IMR-90 (cell line): ENCODE measurements at regions not wholly inside any gene's neighbourhood (a gene's known extent, or its start where the extent isn't known, plus 50 kb on each side); places are given as distances from the start of the nearest gene placed in this dataset.

Source experiments
- ATAC-seq: fragments of 200-7000 bp; cut with Tn5 transposase; 2 replicates; pipeline ENCODE4 v1.9.1; 2020; ENCODE audit warnings: low read depth, mild to moderate bottlenecking, moderate library complexity
- BruUV-seq: library from RNA; stranded (reverse); fragments of 400-500 nt; replicated peaks from 2 replicates; lab custom pipeline; 2021; lab: Mats Ljungman, UMichigan
- CTCF ChIA-PET: fragments of 300-600 bp; formaldehyde crosslinking; extraction: SDS; loops from one replicate; lab custom pipeline; 2021; ENCODE audit warnings: antibody characterized with exemption; lab: Yijun Ruan, JAX
- POLR2A ChIA-PET: fragments of 300-600 bp; sonication (Branson Sonifier 250); formaldehyde crosslinking; loops from one replicate; lab custom pipeline; 2022; ENCODE audit warnings: antibody characterized with exemption; ENCODE audit not compliant: unreplicated experiment; lab: Charles Lee
- DNase-seq: peaks from one replicate; pipeline ENCODE4 v3.0.0; 2013
- H2AFZ ChIP-seq: replicated peaks from 2 replicates; pipeline ENCODE3; 2013; ENCODE audit warnings: low read length, mild to moderate bottlenecking; ENCODE audit not compliant: poor library complexity
- H2AK5ac ChIP-seq: 2 replicates; pipeline ENCODE4 v1.6.1; 2013; ENCODE audit warnings: low read depth, low read length, inconsistent platforms
- H2AK9ac ChIP-seq: replicated peaks from 2 replicates; pipeline ENCODE3; 2013; ENCODE audit warnings: mild to moderate bottlenecking, low read depth, low read length, moderate library complexity; ENCODE audit not compliant: poor library complexity
- H2BK120ac ChIP-seq: 2 replicates; pipeline ENCODE4 v1.6.1; 2013; ENCODE audit warnings: low read depth, low read length, inconsistent platforms
- H2BK15ac ChIP-seq: 3 replicates; pipeline ENCODE4 v1.6.1; 2013; ENCODE audit warnings: low read depth, low read length, inconsistent platforms
- H2BK20ac ChIP-seq: 2 replicates; pipeline ENCODE4 v1.6.1; 2013; ENCODE audit warnings: low read depth, mild to moderate bottlenecking, inconsistent platforms, low read length, moderate library complexity
- H2BK5ac ChIP-seq: 2 replicates; pipeline ENCODE4 v1.6.1; 2013; ENCODE audit warnings: mild to moderate bottlenecking, low read depth, low read length, inconsistent platforms; ENCODE audit not compliant: poor library complexity, severe bottlenecking
- H3K14ac ChIP-seq: replicated peaks from 2 replicates; pipeline ENCODE4 v1.6.1; 2013; ENCODE audit warnings: low read depth, low read length, inconsistent platforms
- H3K18ac ChIP-seq: 2 replicates; pipeline ENCODE4 v1.6.1; 2013; ENCODE audit warnings: low read depth, low read length, control low read depth
- H3K23ac ChIP-seq: 2 replicates; pipeline ENCODE4 v1.6.1; 2013; ENCODE audit warnings: low read depth, low read length, inconsistent platforms
- H3K27ac ChIP-seq: 2 replicates; pipeline ENCODE4 v1.5.1; 2013; ENCODE audit warnings: mild to moderate bottlenecking, control low read depth, low read length; ENCODE audit not compliant: insufficient read depth
- H3K27me3 ChIP-seq: 2 replicates; pipeline ENCODE4 v1.6.1; 2013; ENCODE audit warnings: low read length; ENCODE audit not compliant: control insufficient read depth, insufficient read depth
- H3K36me3 ChIP-seq: 2 replicates; pipeline ENCODE4 v1.6.1; 2013; ENCODE audit warnings: low read length, mixed read lengths; ENCODE audit not compliant: control insufficient read depth, insufficient read depth
- H3K4ac ChIP-seq: 2 replicates; pipeline ENCODE4 v1.6.1; 2013; ENCODE audit warnings: low read depth, low read length, inconsistent platforms
- H3K4me1 ChIP-seq: 2 replicates; pipeline ENCODE4 v1.6.1; 2013; ENCODE audit warnings: low read length, mixed read lengths; ENCODE audit not compliant: control insufficient read depth, insufficient read depth
- H3K4me2 ChIP-seq: 2 replicates; pipeline ENCODE4 v1.6.1; 2013; ENCODE audit warnings: low read depth, mild to moderate bottlenecking, control low read depth, low read length, moderate library complexity
- H3K4me3 ChIP-seq: 2 replicates; pipeline ENCODE4 v1.5.1; 2013; ENCODE audit warnings: low read depth, mild to moderate bottlenecking, control low read depth, low read length, moderate library complexity; ENCODE audit not compliant: insufficient read depth
- H3K56ac ChIP-seq: 2 replicates; pipeline ENCODE4 v1.6.1; 2013; ENCODE audit warnings: low read length, inconsistent platforms; ENCODE audit not compliant: insufficient read depth; ENCODE audit errors: extremely low read depth
- H3K79me1 ChIP-seq, 2 experiments: 2 replicates each; pipeline ENCODE4 v1.6.1; 2013; ENCODE audit warnings: low read length in 2 of 2, inconsistent platforms in 1 of 2, low read depth in 1 of 2
- H3K9ac ChIP-seq: 2 replicates; pipeline ENCODE4 v1.6.1; 2013; ENCODE audit warnings: low read depth, low read length, control low read depth
- H3K9me1 ChIP-seq: 2 replicates; pipeline ENCODE4 v1.6.1; 2013; ENCODE audit warnings: low read length, inconsistent platforms; ENCODE audit not compliant: insufficient read depth
- H3K9me3 ChIP-seq: 2 replicates; pipeline ENCODE4 v1.6.1; 2013; ENCODE audit warnings: low read length; ENCODE audit not compliant: control insufficient read depth, insufficient read depth
- H4K20me1 ChIP-seq: 2 replicates; pipeline ENCODE4 v1.6.1; 2013; ENCODE audit warnings: low read length, inconsistent platforms; ENCODE audit not compliant: insufficient read depth
- H4K5ac ChIP-seq: 2 replicates; pipeline ENCODE4 v1.6.1; 2013; ENCODE audit warnings: mild to moderate bottlenecking, low read depth, low read length, control low read depth
- H4K8ac ChIP-seq, 2 experiments: 2 replicates each; pipeline ENCODE4 v1.6.1; 2013; ENCODE audit warnings: low read depth in 2 of 2, low read length in 2 of 2, control low read depth in 1 of 2, inconsistent platforms in 1 of 2
- H4K91ac ChIP-seq: 2 replicates; pipeline ENCODE4 v1.6.1; 2013; ENCODE audit warnings: low read depth, low read length, inconsistent platforms; ENCODE audit not compliant: insufficient read depth
- BHLHE40 ChIP-seq: fragments of 150-350 bp; IDR thresholded peaks from 2 replicates; pipeline ENCODE4 v1.6.1; 2016; ENCODE audit warnings: mild to moderate bottlenecking, low read depth, low read length
- CEBPB ChIP-seq: IDR thresholded peaks from 2 replicates; pipeline ENCODE4 v1.6.1; 2012; ENCODE audit warnings: low read depth, low read length, improper control_type of control experiment
- CHD1 ChIP-seq: IDR thresholded peaks from 2 replicates; pipeline ENCODE4 v1.6.1; 2012; ENCODE audit warnings: low read depth, low read length, improper control_type of control experiment
- FOS ChIP-seq: fragments of 150-350 bp; IDR thresholded peaks from 2 replicates; pipeline ENCODE4 v1.6.1; 2016; ENCODE audit warnings: low read depth, low read length
- MAFK ChIP-seq: IDR thresholded peaks from 2 replicates; pipeline ENCODE4 v1.6.1; 2012; ENCODE audit warnings: low read depth, low read length, improper control_type of control experiment
- MAZ ChIP-seq: IDR thresholded peaks from 2 replicates; pipeline ENCODE4 v1.6.1; 2012; ENCODE audit warnings: low read depth, mild to moderate bottlenecking, low read length, improper control_type of control experiment, moderate library complexity, borderline replicate concordance
- MXI1 ChIP-seq: IDR thresholded peaks from 2 replicates; pipeline ENCODE4 v1.6.1; 2012; ENCODE audit warnings: low read depth, mild to moderate bottlenecking, low read length, moderate library complexity, borderline replicate concordance
- NFE2L2 ChIP-seq: fragments of 150-350 bp; IDR thresholded peaks from 2 replicates; pipeline ENCODE4 v1.6.1; 2016; ENCODE audit warnings: low read depth, mild to moderate bottlenecking, low read length
- POLR2A ChIP-seq: IDR thresholded peaks from 2 replicates; pipeline ENCODE4 v1.6.1; 2012; ENCODE audit warnings: mild to moderate bottlenecking, low read depth, low read length
- RAD21 ChIP-seq: IDR thresholded peaks from 2 replicates; pipeline ENCODE4 v1.6.1; 2012; ENCODE audit warnings: low read length, improper control_type of control experiment
- RCOR1 ChIP-seq: IDR thresholded peaks from 2 replicates; pipeline ENCODE4 v1.6.1; 2012; ENCODE audit warnings: mild to moderate bottlenecking, low read length, improper control_type of control experiment; ENCODE audit not compliant: insufficient replicate concordance
- RFX5 ChIP-seq: IDR thresholded peaks from 2 replicates; pipeline ENCODE4 v1.8.0; 2012; ENCODE audit warnings: low read depth, mild to moderate bottlenecking, low read length, moderate library complexity
- SMC3 ChIP-seq: fragments of 150-350 bp; IDR thresholded peaks from 2 replicates; pipeline ENCODE4 v1.6.1; 2016; ENCODE audit warnings: low read depth, mild to moderate bottlenecking, antibody characterized with exemption, low read length, moderate library complexity
- WGBS, 2 experiments: methylation state at CpG; one replicate each; pipeline versions ENCODE4 v1.1.5 to v1.1.7; 2013; ENCODE audit warnings: missing lambda C conversion rate in 2 of 2; ENCODE audit not compliant: insufficient read length in 1 of 2; ENCODE audit errors: extremely low coverage in 2 of 2; 5-methylcytosine and 5-hydroxymethylcytosine counted together
- dilution Hi-C: fragments of 300-500 bp; cut with HindIII; formaldehyde crosslinking; loops from one replicate; pipeline ENCODE4 v1.14.3; 2018; ENCODE audit warnings: low sequenced_read_pairs; ENCODE audit not compliant: unreplicated experiment
- in situ Hi-C: fragments of 300-500 bp; cut with MboI; formaldehyde crosslinking; loops from 3 replicates; pipeline ENCODE4 v1.14.3; 2019; ENCODE audit warnings: low sequenced_read_pairs, inconsistent platforms, mixed read lengths
- intact Hi-C: fragments of 100-400 bp; cut with micrococcal nuclease; formaldehyde crosslinking; loops from 2 replicates; pipeline ENCODE4 v1.10.0; 2022
- TF ChIP-seq, protein P1 (sequence below): fragments of 150-350 bp; IDR thresholded peaks from 2 replicates; pipeline ENCODE4 v1.6.1; 2016; ENCODE audit warnings: low read depth, mild to moderate bottlenecking, low read length, moderate library complexity, borderline replicate concordance
- TF ChIP-seq, protein P2 (sequence below): fragments of 150-350 bp; IDR thresholded peaks from 2 replicates; pipeline ENCODE4 v1.6.1; 2017; ENCODE audit warnings: mild to moderate bottlenecking, antibody characterized with exemption, low read length, low read depth
- TF ChIP-seq, protein P3 (sequence below): conservative IDR thresholded peaks from 2 replicates; pipeline ENCODE4 v1.5.1; 2012; ENCODE audit warnings: mild to moderate bottlenecking, low read depth, low read length, improper control_type of control experiment

DNA sequence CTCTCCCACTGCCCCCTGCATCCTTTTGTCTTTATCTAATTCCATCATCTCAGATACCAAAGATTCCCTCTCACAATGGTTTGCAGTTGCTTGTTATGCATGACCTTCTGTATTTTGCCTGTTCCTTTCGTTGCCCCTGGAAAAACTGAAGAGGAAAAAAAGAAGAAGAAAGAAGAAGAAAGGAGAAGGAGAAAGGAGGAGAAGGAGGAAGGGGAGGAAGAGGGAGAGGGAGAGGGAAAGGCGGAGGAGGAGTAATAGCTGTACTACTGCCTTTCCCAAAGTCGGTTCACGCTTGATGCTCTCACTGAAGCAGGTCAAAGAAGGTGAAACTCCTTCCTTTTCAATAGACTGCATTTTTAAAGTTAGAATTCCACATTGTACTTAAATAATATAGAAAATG is 513.8 kb downstream of the PTPRC start:
- dilution Hi-C loops = no loop called here
- DNase-seq = no peak

More for the DNA sequence above, 513.8 kb downstream of the PTPRC start:
- BruUV-seq = no TSS peak
- H3K36me3 ChIP-seq = no peaks in the 10 kb centered on the region
- no peak overlapping the region for H3K18ac ChIP-seq
- in situ Hi-C loops = no loop called here
- no peak overlapping the region for H4K91ac ChIP-seq
- H2BK20ac ChIP-seq = no peak overlapping the region
- no peak overlapping the region for H4K5ac ChIP-seq
- H3K4me1 ChIP-seq = no peaks in the 10 kb centered on the region
- no peak overlapping the region for H3K23ac ChIP-seq
- POLR2A ChIA-PET = no interaction called here
- no peak overlapping the region for H2BK120ac ChIP-seq
- H2BK5ac ChIP-seq = no peak overlapping the region
- no peak for TF ChIP-seq NFE2L2
- no peak for TF ChIP-seq BHLHE40
- no peak for TF ChIP-seq CEBPB
- no peak for TF ChIP-seq POLR2A
- TF ChIP-seq, protein P1, sequence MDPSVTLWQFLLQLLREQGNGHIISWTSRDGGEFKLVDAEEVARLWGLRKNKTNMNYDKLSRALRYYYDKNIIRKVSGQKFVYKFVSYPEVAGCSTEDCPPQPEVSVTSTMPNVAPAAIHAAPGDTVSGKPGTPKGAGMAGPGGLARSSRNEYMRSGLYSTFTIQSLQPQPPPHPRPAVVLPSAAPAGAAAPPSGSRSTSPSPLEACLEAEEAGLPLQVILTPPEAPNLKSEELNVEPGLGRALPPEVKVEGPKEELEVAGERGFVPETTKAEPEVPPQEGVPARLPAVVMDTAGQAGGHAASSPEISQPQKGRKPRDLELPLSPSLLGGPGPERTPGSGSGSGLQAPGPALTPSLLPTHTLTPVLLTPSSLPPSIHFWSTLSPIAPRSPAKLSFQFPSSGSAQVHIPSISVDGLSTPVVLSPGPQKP = no peak
- TF ChIP-seq, protein P2, sequence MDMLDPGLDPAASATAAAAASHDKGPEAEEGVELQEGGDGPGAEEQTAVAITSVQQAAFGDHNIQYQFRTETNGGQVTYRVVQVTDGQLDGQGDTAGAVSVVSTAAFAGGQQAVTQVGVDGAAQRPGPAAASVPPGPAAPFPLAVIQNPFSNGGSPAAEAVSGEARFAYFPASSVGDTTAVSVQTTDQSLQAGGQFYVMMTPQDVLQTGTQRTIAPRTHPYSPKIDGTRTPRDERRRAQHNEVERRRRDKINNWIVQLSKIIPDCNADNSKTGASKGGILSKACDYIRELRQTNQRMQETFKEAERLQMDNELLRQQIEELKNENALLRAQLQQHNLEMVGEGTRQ = no peak
- TF ChIP-seq RFX5 = no peak
- no peak for TF ChIP-seq RAD21
- TF ChIP-seq, protein P3, sequence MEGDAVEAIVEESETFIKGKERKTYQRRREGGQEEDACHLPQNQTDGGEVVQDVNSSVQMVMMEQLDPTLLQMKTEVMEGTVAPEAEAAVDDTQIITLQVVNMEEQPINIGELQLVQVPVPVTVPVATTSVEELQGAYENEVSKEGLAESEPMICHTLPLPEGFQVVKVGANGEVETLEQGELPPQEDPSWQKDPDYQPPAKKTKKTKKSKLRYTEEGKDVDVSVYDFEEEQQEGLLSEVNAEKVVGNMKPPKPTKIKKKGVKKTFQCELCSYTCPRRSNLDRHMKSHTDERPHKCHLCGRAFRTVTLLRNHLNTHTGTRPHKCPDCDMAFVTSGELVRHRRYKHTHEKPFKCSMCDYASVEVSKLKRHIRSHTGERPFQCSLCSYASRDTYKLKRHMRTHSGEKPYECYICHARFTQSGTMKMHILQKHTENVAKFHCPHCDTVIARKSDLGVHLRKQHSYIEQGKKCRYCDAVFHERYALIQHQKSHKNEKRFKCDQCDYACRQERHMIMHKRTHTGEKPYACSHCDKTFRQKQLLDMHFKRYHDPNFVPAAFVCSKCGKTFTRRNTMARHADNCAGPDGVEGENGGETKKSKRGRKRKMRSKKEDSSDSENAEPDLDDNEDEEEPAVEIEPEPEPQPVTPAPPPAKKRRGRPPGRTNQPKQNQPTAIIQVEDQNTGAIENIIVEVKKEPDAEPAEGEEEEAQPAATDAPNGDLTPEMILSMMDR = no peak
- no peak for TF ChIP-seq CHD1
- TF ChIP-seq MXI1 = no peak
- TF ChIP-seq MAZ = no peak
- no peak for TF ChIP-seq FOS
- no peak for TF ChIP-seq SMC3
- TF ChIP-seq RCOR1 = no peak
- TF ChIP-seq MAFK = no peak
- no peak overlapping the region for H2BK15ac ChIP-seq
- WGBS, 2 experiments = no CpG with 5 or more reads among the region's 4 CpGs
- H4K20me1 ChIP-seq = no peaks in the 10 kb centered on the region
- intact Hi-C loops = no loop called here
- H3K9ac ChIP-seq = no peak overlapping the region
- H3K4ac ChIP-seq = no peak overlapping the region
- no peak overlapping the region for H2AK5ac ChIP-seq
- H3K56ac ChIP-seq = no peak overlapping the region
- CTCF ChIA-PET = interaction anchor here (0.6 kb wide), 1 partner anchor 563 kb away, joined by 3 read pairs; no protein-coding TSS in a partner anchor
- no peak overlapping the region for H2AK9ac ChIP-seq
- H3K79me1 ChIP-seq = no peaks in the 10 kb centered on the region
- H4K8ac ChIP-seq = no peak overlapping the region
- H3K14ac ChIP-seq = no peak overlapping the region
- no peaks in the 10 kb centered on the region for H3K9me1 ChIP-seq
- no peak overlapping the region for H3K4me2 ChIP-seq
- ATAC-seq = no peak
- no peaks in the 10 kb centered on the region for H3K27me3 ChIP-seq
- no peak overlapping the region for H3K27ac ChIP-seq
- H2AFZ ChIP-seq = no peak overlapping the region
- no peaks in the 10 kb centered on the region for H3K9me3 ChIP-seq
- no peak overlapping the region for H3K4me3 ChIP-seq
